ENCODE measurements at regions not wholly inside any gene's neighbourhood (a gene's known extent, or its start where the extent isn't known, plus 50 kb on each side); places are given as distances from the start of the nearest gene placed in this dataset.

- 59% methylated on average over 3 of the region's 3 CpGs for WGBS, 2 donors
These were observed 182.6 kb downstream of the SH3BP4 start for GRCh38 chr2:235134420-235134819.

GRCh38 chr2:235135195-235135965 is 183.6 kb downstream of the SH3BP4 start:
- Histone ChIP-seq H3K36me3 (no peaks in the 10 kb centered on the region), H3K27ac (no peak overlapping the region), H3K4me3 (no peak overlapping the region), H3K27me3 (peaks cover 0 to 11% (median 0%) of the 10 kb centered on the region in 4 donors), H3K4me1 (no peaks in the 10 kb centered on the region), H3K9me3 (no peaks in the 10 kb centered on the region)
- 87% methylated on average over 4 of the region's 4 CpGs for WGBS, 2 donors
- TF ChIP-seq CTCF (IDR thresholded peaks at IDR 0.05) (no peak), POLR2A (IDR thresholded peaks at IDR 0.05) (no peak)
- intact Hi-C loops (cut with DNase I), result loop anchor here (5.0 to 10.0 kb wide), 2 partner anchors 457 to 609 kb away; no protein-coding TSS in a partner anchor
- no peak for DNase-seq

More at GRCh38 chr2:235134420-235134819, 182.6 kb downstream of the SH3BP4 start:
- Histone ChIP-seq H3K9me3 (no peaks in the 10 kb centered on the region), H3K4me3 (no peak overlapping the region), H3K4me1 (no peaks in the 10 kb centered on the region), H3K27me3 (peaks cover 0 to 11% (median 0%) of the 10 kb centered on the region in 4 donors), H3K27ac (no peak overlapping the region), H3K36me3 (no peaks in the 10 kb centered on the region)
- intact Hi-C loops (cut with DNase I), result loop anchor here (10.0 kb wide), 1 partner anchor 610 kb away; no protein-coding TSS in a partner anchor
- DNase-seq, result no peak
- no peak for TF ChIP-seq POLR2A (IDR thresholded peaks at IDR 0.05)

GRCh38 chr2:235135990-235136561 is 184.3 kb downstream of the SH3BP4 start:
- no peaks in the 10 kb centered on the region for H3K36me3 ChIP-seq
- no peak overlapping the region for H3K27ac ChIP-seq
- H3K27me3 ChIP-seq, result peaks cover 0 to 7% (median 0%) of the 10 kb centered on the region in 4 donors
- no peaks in the 10 kb centered on the region for H3K4me1 ChIP-seq
- H3K9me3 ChIP-seq, result no peaks in the 10 kb centered on the region
- 23 to 33% methylated on average over 14 of the region's 19 CpGs for WGBS, 2 donors
- TF ChIP-seq POLR2A (IDR thresholded peaks at IDR 0.05), result no peak
- peak; percentile 33 to 83 (median 75) for TF ChIP-seq CTCF (IDR thresholded peaks at IDR 0.05)
- no peak for DNase-seq
- no peak overlapping the region for H3K4me3 ChIP-seq
- intact Hi-C loops (cut with DNase I), result loop anchor here (5.0 to 10.0 kb wide), 2 partner anchors 456 to 609 kb away; no protein-coding TSS in a partner anchor

GRCh38 chr2:235138339-235138738 is 186.5 kb downstream of the SH3BP4 start:
- intact Hi-C loops (cut with DNase I), result loop anchor here (5.0 to 10.0 kb wide), 2 partner anchors 454 to 606 kb away; no protein-coding TSS in a partner anchor
- DNase-seq, result no peak

More at GRCh38 chr2:235138339-235138738, 186.5 kb downstream of the SH3BP4 start:
- H3K4me3 ChIP-seq, result no peak overlapping the region
- no peaks in the 10 kb centered on the region for H3K4me1 ChIP-seq
- WGBS, 2 donors, result 88 to 93% methylated on average over 7 to 9 of the region's 10 CpGs
- H3K36me3 ChIP-seq, result no peaks in the 10 kb centered on the region
- peaks cover 0 to under 1% (median 0%) of the 10 kb centered on the region in 4 donors for H3K27me3 ChIP-seq
- TF ChIP-seq POLR2A (IDR thresholded peaks at IDR 0.05) (no peak), CTCF (IDR thresholded peaks at IDR 0.05) (no peak)
- no peaks in the 10 kb centered on the region for H3K9me3 ChIP-seq
- no peak overlapping the region for H3K27ac ChIP-seq
